SK-N-SH (cell line): ENCODE measurements at regions not wholly inside any gene's neighbourhood (a gene's known extent, or its start where the extent isn't known, plus 50 kb on each side); places are given as distances from the start of the nearest gene placed in this dataset.

Experiments used
- MEF2A ChIP-seq: IDR thresholded peaks from 2 replicates; pipeline ENCODE4 v1.4.0; 2012; ENCODE audit warnings: low read depth, borderline replicate concordance
- TF ChIP-seq, protein P1 (sequence below): fragments of 200-600 bp; sonication (generic); IDR thresholded peaks from 2 replicates; pipeline ENCODE4 v1.6.1; 2017; ENCODE audit warnings: antibody characterized with exemption, mild to moderate bottlenecking, moderate library complexity
- TF ChIP-seq, protein P2 (sequence below): IDR thresholded peaks from 2 replicates; pipeline ENCODE4 v1.4.0; 2012; ENCODE audit warnings: low read depth, borderline replicate concordance
- TF ChIP-seq, protein P3 (sequence below): IDR thresholded peaks from 2 replicates; pipeline ENCODE4 v1.4.0; 2012; ENCODE audit warnings: low read depth

DNA sequence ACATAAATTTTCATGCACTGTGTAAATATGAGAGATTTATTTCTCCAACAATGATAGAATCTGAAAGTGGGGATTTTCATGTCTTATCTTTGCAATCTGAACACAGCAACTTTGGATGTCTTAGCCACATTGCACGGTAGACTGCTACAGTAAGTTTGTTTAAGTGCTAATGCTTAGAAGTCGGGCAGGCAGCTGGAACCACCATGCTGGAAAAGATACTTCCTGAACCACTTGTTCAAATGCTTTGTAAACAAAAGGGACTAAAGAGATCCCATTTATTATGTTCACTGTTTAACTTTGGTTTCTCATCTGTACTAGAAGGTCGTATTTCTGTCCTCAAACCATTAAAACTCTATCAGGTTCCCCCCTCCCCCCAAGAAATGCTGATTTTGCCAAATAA, 555.9 kb upstream of the DIPK2B start:
- TF ChIP-seq, protein P1, sequence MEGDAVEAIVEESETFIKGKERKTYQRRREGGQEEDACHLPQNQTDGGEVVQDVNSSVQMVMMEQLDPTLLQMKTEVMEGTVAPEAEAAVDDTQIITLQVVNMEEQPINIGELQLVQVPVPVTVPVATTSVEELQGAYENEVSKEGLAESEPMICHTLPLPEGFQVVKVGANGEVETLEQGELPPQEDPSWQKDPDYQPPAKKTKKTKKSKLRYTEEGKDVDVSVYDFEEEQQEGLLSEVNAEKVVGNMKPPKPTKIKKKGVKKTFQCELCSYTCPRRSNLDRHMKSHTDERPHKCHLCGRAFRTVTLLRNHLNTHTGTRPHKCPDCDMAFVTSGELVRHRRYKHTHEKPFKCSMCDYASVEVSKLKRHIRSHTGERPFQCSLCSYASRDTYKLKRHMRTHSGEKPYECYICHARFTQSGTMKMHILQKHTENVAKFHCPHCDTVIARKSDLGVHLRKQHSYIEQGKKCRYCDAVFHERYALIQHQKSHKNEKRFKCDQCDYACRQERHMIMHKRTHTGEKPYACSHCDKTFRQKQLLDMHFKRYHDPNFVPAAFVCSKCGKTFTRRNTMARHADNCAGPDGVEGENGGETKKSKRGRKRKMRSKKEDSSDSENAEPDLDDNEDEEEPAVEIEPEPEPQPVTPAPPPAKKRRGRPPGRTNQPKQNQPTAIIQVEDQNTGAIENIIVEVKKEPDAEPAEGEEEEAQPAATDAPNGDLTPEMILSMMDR, result no peak
- TF ChIP-seq, protein P2, sequence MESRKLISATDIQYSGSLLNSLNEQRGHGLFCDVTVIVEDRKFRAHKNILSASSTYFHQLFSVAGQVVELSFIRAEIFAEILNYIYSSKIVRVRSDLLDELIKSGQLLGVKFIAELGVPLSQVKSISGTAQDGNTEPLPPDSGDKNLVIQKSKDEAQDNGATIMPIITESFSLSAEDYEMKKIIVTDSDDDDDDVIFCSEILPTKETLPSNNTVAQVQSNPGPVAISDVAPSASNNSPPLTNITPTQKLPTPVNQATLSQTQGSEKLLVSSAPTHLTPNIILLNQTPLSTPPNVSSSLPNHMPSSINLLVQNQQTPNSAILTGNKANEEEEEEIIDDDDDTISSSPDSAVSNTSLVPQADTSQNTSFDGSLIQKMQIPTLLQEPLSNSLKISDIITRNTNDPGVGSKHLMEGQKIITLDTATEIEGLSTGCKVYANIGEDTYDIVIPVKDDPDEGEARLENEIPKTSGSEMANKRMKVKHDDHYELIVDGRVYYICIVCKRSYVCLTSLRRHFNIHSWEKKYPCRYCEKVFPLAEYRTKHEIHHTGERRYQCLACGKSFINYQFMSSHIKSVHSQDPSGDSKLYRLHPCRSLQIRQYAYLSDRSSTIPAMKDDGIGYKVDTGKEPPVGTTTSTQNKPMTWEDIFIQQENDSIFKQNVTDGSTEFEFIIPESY, result no peak
- TF ChIP-seq MEF2A, result no peak
- TF ChIP-seq, protein P3, sequence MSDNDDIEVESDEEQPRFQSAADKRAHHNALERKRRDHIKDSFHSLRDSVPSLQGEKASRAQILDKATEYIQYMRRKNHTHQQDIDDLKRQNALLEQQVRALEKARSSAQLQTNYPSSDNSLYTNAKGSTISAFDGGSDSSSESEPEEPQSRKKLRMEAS, result no peak
